IMR-90 (cell line): ENCODE measurements at regions not wholly inside any gene's neighbourhood (a gene's known extent, or its start where the extent isn't known, plus 50 kb on each side); places are given as distances from the start of the nearest gene placed in this dataset.
A peak's percentile ranks its signal among the peaks of the same experiment; 100 is the strongest.

Source experiments
- ATAC-seq: fragments of 200-7000 bp; cut with Tn5 transposase; 2 replicates; pipeline ENCODE4 v1.9.1; 2020; ENCODE audit warnings: low read depth, mild to moderate bottlenecking, moderate library complexity
- BruUV-seq: library from RNA; stranded (reverse); fragments of 400-500 nt; replicated peaks from 2 replicates; lab custom pipeline; 2021; lab: Mats Ljungman, UMichigan
- CTCF ChIA-PET: fragments of 300-600 bp; formaldehyde crosslinking; extraction: SDS; loops from one replicate; lab custom pipeline; 2021; ENCODE audit warnings: antibody characterized with exemption; lab: Yijun Ruan, JAX
- POLR2A ChIA-PET: fragments of 300-600 bp; sonication (Branson Sonifier 250); formaldehyde crosslinking; loops from one replicate; lab custom pipeline; 2022; ENCODE audit warnings: antibody characterized with exemption; ENCODE audit not compliant: unreplicated experiment; lab: Charles Lee
- DNase-seq: peaks from one replicate; pipeline ENCODE4 v3.0.0; 2013
- H2AFZ ChIP-seq: replicated peaks from 2 replicates; pipeline ENCODE3; 2013; ENCODE audit warnings: low read length, mild to moderate bottlenecking; ENCODE audit not compliant: poor library complexity
- H2AK5ac ChIP-seq: 2 replicates; pipeline ENCODE4 v1.6.1; 2013; ENCODE audit warnings: low read depth, low read length, inconsistent platforms
- H2AK9ac ChIP-seq: replicated peaks from 2 replicates; pipeline ENCODE3; 2013; ENCODE audit warnings: mild to moderate bottlenecking, low read depth, low read length, moderate library complexity; ENCODE audit not compliant: poor library complexity
- H2BK120ac ChIP-seq: 2 replicates; pipeline ENCODE4 v1.6.1; 2013; ENCODE audit warnings: low read depth, low read length, inconsistent platforms
- H2BK15ac ChIP-seq: 3 replicates; pipeline ENCODE4 v1.6.1; 2013; ENCODE audit warnings: low read depth, low read length, inconsistent platforms
- H2BK20ac ChIP-seq: 2 replicates; pipeline ENCODE4 v1.6.1; 2013; ENCODE audit warnings: low read depth, mild to moderate bottlenecking, inconsistent platforms, low read length, moderate library complexity
- H2BK5ac ChIP-seq: 2 replicates; pipeline ENCODE4 v1.6.1; 2013; ENCODE audit warnings: mild to moderate bottlenecking, low read depth, low read length, inconsistent platforms; ENCODE audit not compliant: poor library complexity, severe bottlenecking
- H3K14ac ChIP-seq: replicated peaks from 2 replicates; pipeline ENCODE4 v1.6.1; 2013; ENCODE audit warnings: low read depth, low read length, inconsistent platforms
- H3K18ac ChIP-seq: 2 replicates; pipeline ENCODE4 v1.6.1; 2013; ENCODE audit warnings: low read depth, low read length, control low read depth
- H3K23ac ChIP-seq: 2 replicates; pipeline ENCODE4 v1.6.1; 2013; ENCODE audit warnings: low read depth, low read length, inconsistent platforms
- H3K27ac ChIP-seq: 2 replicates; pipeline ENCODE4 v1.5.1; 2013; ENCODE audit warnings: mild to moderate bottlenecking, control low read depth, low read length; ENCODE audit not compliant: insufficient read depth
- H3K27me3 ChIP-seq: 2 replicates; pipeline ENCODE4 v1.6.1; 2013; ENCODE audit warnings: low read length; ENCODE audit not compliant: control insufficient read depth, insufficient read depth
- H3K36me3 ChIP-seq: 2 replicates; pipeline ENCODE4 v1.6.1; 2013; ENCODE audit warnings: low read length, mixed read lengths; ENCODE audit not compliant: control insufficient read depth, insufficient read depth
- H3K4ac ChIP-seq: 2 replicates; pipeline ENCODE4 v1.6.1; 2013; ENCODE audit warnings: low read depth, low read length, inconsistent platforms
- H3K4me1 ChIP-seq: 2 replicates; pipeline ENCODE4 v1.6.1; 2013; ENCODE audit warnings: low read length, mixed read lengths; ENCODE audit not compliant: control insufficient read depth, insufficient read depth
- H3K4me2 ChIP-seq: 2 replicates; pipeline ENCODE4 v1.6.1; 2013; ENCODE audit warnings: low read depth, mild to moderate bottlenecking, control low read depth, low read length, moderate library complexity
- H3K4me3 ChIP-seq: 2 replicates; pipeline ENCODE4 v1.5.1; 2013; ENCODE audit warnings: low read depth, mild to moderate bottlenecking, control low read depth, low read length, moderate library complexity; ENCODE audit not compliant: insufficient read depth
- H3K56ac ChIP-seq: 2 replicates; pipeline ENCODE4 v1.6.1; 2013; ENCODE audit warnings: low read length, inconsistent platforms; ENCODE audit not compliant: insufficient read depth; ENCODE audit errors: extremely low read depth
- H3K79me1 ChIP-seq, 2 experiments: 2 replicates each; pipeline ENCODE4 v1.6.1; 2013; ENCODE audit warnings: low read length in 2 of 2, inconsistent platforms in 1 of 2, low read depth in 1 of 2
- H3K9ac ChIP-seq: 2 replicates; pipeline ENCODE4 v1.6.1; 2013; ENCODE audit warnings: low read depth, low read length, control low read depth
- H3K9me1 ChIP-seq: 2 replicates; pipeline ENCODE4 v1.6.1; 2013; ENCODE audit warnings: low read length, inconsistent platforms; ENCODE audit not compliant: insufficient read depth
- H3K9me3 ChIP-seq: 2 replicates; pipeline ENCODE4 v1.6.1; 2013; ENCODE audit warnings: low read length; ENCODE audit not compliant: control insufficient read depth, insufficient read depth
- H4K20me1 ChIP-seq: 2 replicates; pipeline ENCODE4 v1.6.1; 2013; ENCODE audit warnings: low read length, inconsistent platforms; ENCODE audit not compliant: insufficient read depth
- H4K5ac ChIP-seq: 2 replicates; pipeline ENCODE4 v1.6.1; 2013; ENCODE audit warnings: mild to moderate bottlenecking, low read depth, low read length, control low read depth
- H4K8ac ChIP-seq, 2 experiments: 2 replicates each; pipeline ENCODE4 v1.6.1; 2013; ENCODE audit warnings: low read depth in 2 of 2, low read length in 2 of 2, control low read depth in 1 of 2, inconsistent platforms in 1 of 2
- H4K91ac ChIP-seq: 2 replicates; pipeline ENCODE4 v1.6.1; 2013; ENCODE audit warnings: low read depth, low read length, inconsistent platforms; ENCODE audit not compliant: insufficient read depth
- FOS ChIP-seq: fragments of 150-350 bp; IDR thresholded peaks from 2 replicates; pipeline ENCODE4 v1.6.1; 2016; ENCODE audit warnings: low read depth, low read length
- RCOR1 ChIP-seq: IDR thresholded peaks from 2 replicates; pipeline ENCODE4 v1.6.1; 2012; ENCODE audit warnings: mild to moderate bottlenecking, low read length, improper control_type of control experiment; ENCODE audit not compliant: insufficient replicate concordance
- WGBS, 2 experiments: methylation state at CpG; one replicate each; pipeline versions ENCODE4 v1.1.5 to v1.1.7; 2013; ENCODE audit warnings: missing lambda C conversion rate in 2 of 2; ENCODE audit not compliant: insufficient read length in 1 of 2; ENCODE audit errors: extremely low coverage in 2 of 2; 5-methylcytosine and 5-hydroxymethylcytosine counted together
- dilution Hi-C: fragments of 300-500 bp; cut with HindIII; formaldehyde crosslinking; loops from one replicate; pipeline ENCODE4 v1.14.3; 2018; ENCODE audit warnings: low sequenced_read_pairs; ENCODE audit not compliant: unreplicated experiment
- in situ Hi-C: fragments of 300-500 bp; cut with MboI; formaldehyde crosslinking; loops from 3 replicates; pipeline ENCODE4 v1.14.3; 2019; ENCODE audit warnings: low sequenced_read_pairs, inconsistent platforms, mixed read lengths
- intact Hi-C: fragments of 100-400 bp; cut with micrococcal nuclease; formaldehyde crosslinking; loops from 2 replicates; pipeline ENCODE4 v1.10.0; 2022

- H2AK5ac ChIP-seq, result peak overlapping the region; percentile 81; the same call in 1 of the 2 replicates
- TF ChIP-seq RCOR1, result no peak
- 0 out of 2 replicates have a peak, but pooled peaks have one; percentile 36 for TF ChIP-seq FOS
- H3K27ac ChIP-seq, result peak overlapping the region; percentile 98
- H2BK5ac ChIP-seq, result peak overlapping the region; percentile 99
- peaks cover 10% of the 10 kb centered on the region for H3K4me1 ChIP-seq
- H3K36me3 ChIP-seq, result no peaks in the 10 kb centered on the region
- no TSS peak for BruUV-seq
- no peaks in the 10 kb centered on the region; the same call in 1 of the 2 replicates for H3K9me1 ChIP-seq
- H2BK15ac ChIP-seq, result peak overlapping the region; percentile 96
- DNase-seq (peak; percentile 76), ATAC-seq (peak; percentile 93)
- dilution Hi-C loops (no loop called here), in situ Hi-C loops (no loop called here), intact Hi-C loops (loop anchor here (5.0 kb wide), 1 partner anchor 214 kb away; no protein-coding TSS in a partner anchor)
- peak overlapping the region; percentile 87; the same call in 1 of the 2 replicates for H4K91ac ChIP-seq
- no peaks in the 10 kb centered on the region for H3K27me3 ChIP-seq
- peak overlapping the region; percentile 75 for H2AFZ ChIP-seq
- H2BK120ac ChIP-seq, result peak overlapping the region; percentile 94
- peak overlapping the region; percentile 93 for H2BK20ac ChIP-seq
- H3K4me3 ChIP-seq, result no peak overlapping the region
- peak overlapping the region; percentile 96 for H3K4ac ChIP-seq
- no peaks in the 10 kb centered on the region for H4K20me1 ChIP-seq
- H3K79me1 ChIP-seq, result no peaks in the 10 kb centered on the region
- POLR2A ChIA-PET, result interaction anchor here (0.6 kb wide), 1 partner anchor 158 kb away, joined by 3 read pairs; no protein-coding TSS in a partner anchor
- peak overlapping the region; percentile 98 for H3K23ac ChIP-seq
- H4K8ac ChIP-seq, result peak overlapping the region; percentile 70 to 96; a peak in 3 of 4 replicates
- no CpG with 5 or more reads among the region's 2 CpGs for WGBS, 2 experiments
- H3K4me2 ChIP-seq, result peak overlapping the region; percentile 96
- H3K18ac ChIP-seq, result peak overlapping the region; percentile 100
- H3K9ac ChIP-seq, result 0 out of 2 replicates have a peak overlapping the region, but pooled peaks have one; percentile 44
- H3K14ac ChIP-seq, result peak overlapping the region; percentile 96
- CTCF ChIA-PET, result interaction anchor here (0.6 to 1.5 kb wide), 2 partner anchors 9 to 602 kb away, joined by 3 to 4 read pairs; no protein-coding TSS in a partner anchor
- no peak overlapping the region for H2AK9ac ChIP-seq
- H3K56ac ChIP-seq, result peak overlapping the region; percentile 42; the same call in 1 of the 2 replicates
- peak overlapping the region; percentile 100 for H4K5ac ChIP-seq
- peaks cover 2% of the 10 kb centered on the region for H3K9me3 ChIP-seq
Measured at GRCh38 chr5:143543358-143544255, 140.1 kb upstream of the NR3C1 start.
